Transverse colon (tissue), 4 donors: ENCODE measurements at regions not wholly inside any gene's neighbourhood (a gene's known extent, or its start where the extent isn't known, plus 50 kb on each side); places are given as distances from the start of the nearest gene placed in this dataset.

Experiments
- DNase-seq: peaks from one replicate; pipeline ENCODE4 v3.0.0-alpha.2; 2019
- H3K27ac ChIP-seq, 4 donors: fragments of 200-600 bp; sonication (generic); 2 replicates each; pipeline ENCODE4 v1.5.1; 2016 to 2018; ENCODE audit warnings: inconsistent platforms in 4 of 4
- H3K27me3 ChIP-seq: fragments of 200-600 bp; sonication (generic); 2 replicates; pipeline ENCODE4 v1.5.1; 2017; ENCODE audit warnings: inconsistent platforms
- H3K36me3 ChIP-seq, 4 donors: fragments of 200-600 bp; sonication (generic); 2 replicates each; pipeline ENCODE4 v1.5.1; 2017 to 2019; ENCODE audit warnings: inconsistent platforms in 4 of 4
- H3K4me1 ChIP-seq, 4 donors: fragments of 200-600 bp; sonication (generic); 2 replicates each; pipeline ENCODE4 v1.5.1; 2017 to 2020; ENCODE audit warnings: inconsistent platforms in 4 of 4
- H3K4me3 ChIP-seq, 4 donors: fragments of 200-600 bp; sonication (generic); 1 replicate in 1 of 4; 2 replicates in 3 of 4; pipeline versions ENCODE4 v1.5.1 to v1.6.1; 2017 to 2019; ENCODE audit warnings: inconsistent platforms in 4 of 4
- H3K9me3 ChIP-seq, 2 donors: fragments of 200-600 bp; sonication (generic); 2 replicates each; pipeline ENCODE4 v1.5.1; 2017 to 2019; ENCODE audit warnings: inconsistent platforms in 2 of 2
- EP300 ChIP-seq: sonication (generic); formaldehyde crosslinking; IDR thresholded peaks from one replicate; pipeline ENCODE4 v1.6.1; 2017; ENCODE audit warnings: antibody characterized with exemption, low read depth
- POLR2A ChIP-seq: fragments of 450-650 bp; IDR thresholded peaks from one replicate; pipeline ENCODE4 v1.6.1; 2016; ENCODE audit warnings: antibody characterized with exemption, mild to moderate bottlenecking, moderate library complexity
- POLR2AphosphoS5 ChIP-seq, 3 donors: sonication (generic); formaldehyde crosslinking; IDR thresholded peaks; one replicate each; pipeline ENCODE4 v1.6.1; 2016; ENCODE audit warnings: antibody characterized with exemption in 3 of 3
- WGBS, 2 donors: methylation state at CpG; one replicate each; pipeline ENCODE4 v1.1.5; 2018; ENCODE audit warnings: low coverage in 1 of 2; 5-methylcytosine and 5-hydroxymethylcytosine counted together
- in situ Hi-C, 4 donors: fragments of 200-750 bp; cut with MboI; loops; one replicate each; pipeline versions ENCODE4 v1.15.0 to v1.15.1; 2017; ENCODE audit warnings: low sequenced_read_pairs in 3 of 4, low pct_ligation_motif_present in 1 of 4, low pct_unique_long_range_greater_than_20kb in 1 of 4
- intact Hi-C: fragments of 100-400 bp; cut with DNase I; formaldehyde crosslinking; loops from one replicate; pipeline ENCODE4 v1.15.1; 2023; ENCODE audit warnings: low total_unique reads
- TF ChIP-seq, protein P1 (sequence below), 5 experiments: fragments of 200-600 bp in 3 of 5; fragments of 450-650 bp in 2 of 5; sonication (generic) in 3 of 5; IDR thresholded peaks; 1 replicate in 2 of 5; 2 replicates in 3 of 5; pipeline ENCODE4 v1.5.1; 2016 to 2017; ENCODE audit warnings: antibody characterized with exemption in 5 of 5, inconsistent platforms in 3 of 5, mild to moderate bottlenecking in 2 of 5, moderate library complexity in 1 of 5

DNA sequence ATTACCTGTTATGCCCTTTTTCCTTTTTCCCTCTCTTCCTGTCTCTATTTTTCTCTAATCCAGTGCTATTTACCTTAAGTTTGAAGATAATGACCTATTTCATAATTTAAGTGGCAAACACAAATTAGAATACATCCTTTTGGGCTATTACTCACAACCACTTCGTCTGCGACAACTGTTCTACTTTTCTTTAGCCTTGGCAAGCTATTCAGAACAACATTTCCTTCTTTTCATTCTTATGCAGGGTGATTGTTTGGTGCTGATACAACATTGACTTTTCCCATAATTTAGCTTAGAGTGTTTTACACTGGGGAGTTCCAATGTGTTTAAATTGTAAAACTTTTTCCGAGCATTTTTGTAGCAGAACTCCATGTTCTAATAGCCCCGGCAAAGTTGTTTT, 86.6 kb upstream of the S1PR1 start:
- Histone ChIP-seq H3K27ac (no peak overlapping the region), H3K9me3 (no peaks in the 10 kb centered on the region), H3K4me1 (no peaks in the 10 kb centered on the region), H3K27me3 (no peaks in the 10 kb centered on the region), H3K4me3 (no peak overlapping the region), H3K36me3 (no peaks in the 10 kb centered on the region)
- 86 to 87% methylated on average over 4 of the region's 4 CpGs for WGBS, 2 donors
- no peak for DNase-seq
- in situ Hi-C loops (no loop called here), intact Hi-C loops (no loop called here)
- TF ChIP-seq EP300 (no peak), POLR2AphosphoS5 (IDR thresholded peaks at IDR 0.05) (no peak), POLR2A (no peak)
- TF ChIP-seq, protein P1, sequence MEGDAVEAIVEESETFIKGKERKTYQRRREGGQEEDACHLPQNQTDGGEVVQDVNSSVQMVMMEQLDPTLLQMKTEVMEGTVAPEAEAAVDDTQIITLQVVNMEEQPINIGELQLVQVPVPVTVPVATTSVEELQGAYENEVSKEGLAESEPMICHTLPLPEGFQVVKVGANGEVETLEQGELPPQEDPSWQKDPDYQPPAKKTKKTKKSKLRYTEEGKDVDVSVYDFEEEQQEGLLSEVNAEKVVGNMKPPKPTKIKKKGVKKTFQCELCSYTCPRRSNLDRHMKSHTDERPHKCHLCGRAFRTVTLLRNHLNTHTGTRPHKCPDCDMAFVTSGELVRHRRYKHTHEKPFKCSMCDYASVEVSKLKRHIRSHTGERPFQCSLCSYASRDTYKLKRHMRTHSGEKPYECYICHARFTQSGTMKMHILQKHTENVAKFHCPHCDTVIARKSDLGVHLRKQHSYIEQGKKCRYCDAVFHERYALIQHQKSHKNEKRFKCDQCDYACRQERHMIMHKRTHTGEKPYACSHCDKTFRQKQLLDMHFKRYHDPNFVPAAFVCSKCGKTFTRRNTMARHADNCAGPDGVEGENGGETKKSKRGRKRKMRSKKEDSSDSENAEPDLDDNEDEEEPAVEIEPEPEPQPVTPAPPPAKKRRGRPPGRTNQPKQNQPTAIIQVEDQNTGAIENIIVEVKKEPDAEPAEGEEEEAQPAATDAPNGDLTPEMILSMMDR (IDR thresholded peaks at IDR 0.05) = no peak

DNA sequence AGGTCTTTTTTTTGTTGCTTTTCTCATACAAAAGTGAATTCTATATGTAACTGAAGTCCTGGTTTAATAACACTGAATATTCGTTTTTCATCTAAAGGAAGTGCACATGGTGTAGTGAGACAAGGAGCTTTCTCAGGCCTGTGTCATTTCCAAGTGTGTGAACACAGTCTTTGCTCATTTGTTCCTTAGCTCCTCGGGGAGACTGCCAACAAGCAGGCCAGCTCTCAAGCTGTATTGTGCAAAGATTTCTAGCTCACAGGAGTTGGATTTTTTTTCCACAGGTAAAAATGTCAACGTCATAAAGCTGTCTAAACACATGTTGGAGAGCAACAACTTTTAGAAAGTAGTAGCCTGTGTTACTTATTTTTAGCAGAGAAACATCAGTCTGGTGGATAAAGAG, 87.8 kb upstream of the S1PR1 start:
- 17 to 24% methylated on average over 3 of the region's 3 CpGs for WGBS, 2 donors
- intact Hi-C loops = no loop called here
- in situ Hi-C loops = no loop called here

DNA sequence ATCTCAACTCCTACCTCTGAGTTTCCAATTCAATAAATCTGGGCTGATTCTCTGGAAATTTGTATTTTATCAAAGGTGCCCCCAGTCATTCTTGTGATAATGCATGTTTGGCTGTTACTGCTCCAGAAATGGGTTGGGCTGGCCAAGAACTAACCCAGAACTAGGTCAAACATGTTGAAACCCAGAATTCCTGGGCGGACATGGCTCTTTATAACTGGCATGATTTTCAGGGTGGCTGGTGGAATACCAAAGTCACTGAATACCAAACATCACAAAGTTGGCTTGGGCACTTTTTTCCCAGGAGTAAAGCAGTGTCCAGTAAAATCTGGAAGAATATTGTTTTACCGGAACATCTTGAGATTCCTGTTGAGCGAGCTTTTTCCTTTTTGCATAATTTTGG, 89.4 kb upstream of the S1PR1 start:
- Histone ChIP-seq H3K9me3 (no peaks in the 10 kb centered on the region), H3K4me3 (no peak overlapping the region), H3K36me3 (no peaks in the 10 kb centered on the region), H3K27ac (no peak overlapping the region), H3K4me1 (no peaks in the 10 kb centered on the region), H3K27me3 (no peaks in the 10 kb centered on the region)
- WGBS, 2 donors = 66 to 93% methylated on average over 2 to 3 of the region's 3 CpGs
- DNase-seq = no peak
- TF ChIP-seq POLR2A = no peak
- TF ChIP-seq, protein P1 (IDR thresholded peaks at IDR 0.05) = no peak
- no peak for TF ChIP-seq POLR2AphosphoS5 (IDR thresholded peaks at IDR 0.05)
- TF ChIP-seq EP300 = no peak
- intact Hi-C loops (no loop called here), in situ Hi-C loops (no loop called here)

More for the DNA sequence above, 87.8 kb upstream of the S1PR1 start:
- no peaks in the 10 kb centered on the region for H3K36me3 ChIP-seq
- no peaks in the 10 kb centered on the region for H3K4me1 ChIP-seq
- H3K9me3 ChIP-seq = no peaks in the 10 kb centered on the region
- H3K27ac ChIP-seq = peak overlapping the region in 1 of 4 donors; percentile 3
- no peak for DNase-seq
- TF ChIP-seq, protein P1 (IDR thresholded peaks at IDR 0.05) = no peak
- TF ChIP-seq POLR2A (no peak), EP300 (no peak), POLR2AphosphoS5 (IDR thresholded peaks at IDR 0.05) (no peak)
- H3K27me3 ChIP-seq = no peaks in the 10 kb centered on the region
- H3K4me3 ChIP-seq = no peak overlapping the region

DNA sequence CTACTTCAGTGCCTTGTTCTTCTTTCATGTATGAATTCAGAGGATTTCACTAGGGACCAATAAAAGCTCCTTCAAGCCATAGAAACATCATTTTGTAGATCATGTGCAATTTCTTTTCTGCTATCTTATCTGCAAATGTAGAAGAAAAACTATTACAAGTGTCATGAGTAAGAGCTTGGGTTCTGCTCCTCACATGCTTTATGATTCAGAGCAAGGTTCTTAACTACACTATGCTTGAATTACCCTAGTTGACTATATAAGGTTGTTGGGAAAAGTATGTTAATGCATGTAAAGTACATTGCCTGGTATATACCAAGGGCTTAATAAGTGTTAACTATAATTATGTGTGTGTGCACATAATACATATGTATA, 91.4 kb upstream of the S1PR1 start:
- H3K27ac ChIP-seq = no peak overlapping the region
- no peak overlapping the region for H3K4me3 ChIP-seq
- H3K9me3 ChIP-seq = no peaks in the 10 kb centered on the region
- intact Hi-C loops = no loop called here
- H3K36me3 ChIP-seq = no peaks in the 10 kb centered on the region
- H3K4me1 ChIP-seq = no peaks in the 10 kb centered on the region
- in situ Hi-C loops = no loop called here
- H3K27me3 ChIP-seq = no peaks in the 10 kb centered on the region
- no peak for DNase-seq
- TF ChIP-seq POLR2A = no peak
- TF ChIP-seq EP300 = no peak
- TF ChIP-seq, protein P1 (IDR thresholded peaks at IDR 0.05) = no peak
- TF ChIP-seq POLR2AphosphoS5 (IDR thresholded peaks at IDR 0.05) = no peak
